NOMO-1 treated with DMSO at 0.1 percent for 48 hours (cell line): ENCODE measurements at regions not wholly inside any gene's neighbourhood (a gene's known extent, or its start where the extent isn't known, plus 50 kb on each side); places are given as distances from the start of the nearest gene placed in this dataset.
"Not testable (repeated sequence)": the region's sequence is repeated elsewhere in the genome, so short reads cannot be mapped to it uniquely, and the experiment has no call there.

ENCODE experiments used
- DNase-seq: peaks from one replicate; lab custom pipeline; 2025; ENCODE audit not compliant: unreplicated experiment; lab: John Stamatoyannopoulos, UW

DNA sequence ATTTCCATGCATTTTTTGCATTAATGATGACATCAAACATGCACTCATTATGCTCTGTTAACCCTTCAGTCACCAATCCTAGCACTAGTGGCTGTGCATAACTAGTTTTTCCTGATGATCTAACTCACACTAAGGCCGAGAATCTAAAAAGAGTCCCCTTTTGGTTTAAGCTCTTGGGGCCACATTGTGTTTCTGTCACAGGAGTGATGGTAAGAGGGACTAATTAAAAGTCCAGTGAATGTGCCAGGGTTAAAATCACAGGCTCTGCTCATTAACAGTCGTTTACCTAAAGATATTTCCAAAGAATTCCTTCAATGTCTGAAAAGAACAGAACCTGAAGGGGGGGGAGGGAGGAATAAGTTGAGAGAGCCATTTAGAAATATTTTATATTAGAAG is 359.0 kb upstream of the ANKRD30A start:
- DNase-seq = no peak

DNA sequence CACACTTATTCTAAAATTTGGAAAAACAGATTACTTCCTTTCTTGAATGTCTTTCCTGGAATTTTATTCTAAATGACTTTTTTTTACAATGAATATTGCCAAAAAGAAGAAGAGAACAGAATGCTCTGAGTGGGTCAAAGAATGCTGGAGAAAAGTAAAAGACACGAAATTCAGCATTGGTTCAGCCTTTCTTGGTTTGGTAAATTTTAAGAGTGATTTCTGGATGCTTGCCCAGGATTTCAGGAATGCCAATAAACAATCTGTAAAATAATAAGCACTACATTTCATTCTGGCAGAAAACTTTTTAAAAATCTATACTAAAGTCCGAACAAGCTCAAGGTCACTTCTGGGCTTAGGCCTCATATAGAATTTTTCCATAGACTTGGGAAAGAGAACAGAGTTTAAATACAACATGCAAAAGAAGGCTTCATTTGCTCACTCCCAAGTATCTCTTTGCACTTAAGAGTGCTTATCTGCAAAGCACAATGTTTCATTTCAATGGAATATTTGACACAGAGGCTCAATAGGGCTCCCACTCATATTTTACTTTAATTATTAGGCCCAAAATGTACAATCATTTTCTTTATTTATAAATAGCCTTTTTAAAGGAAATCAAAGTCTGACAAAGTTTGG is 359.5 kb upstream of the ANKRD30A start:
- no peak for DNase-seq

GRCh38 chr10:36764823-36765222 is 360.6 kb upstream of the ANKRD30A start:
- no peak for DNase-seq

DNA sequence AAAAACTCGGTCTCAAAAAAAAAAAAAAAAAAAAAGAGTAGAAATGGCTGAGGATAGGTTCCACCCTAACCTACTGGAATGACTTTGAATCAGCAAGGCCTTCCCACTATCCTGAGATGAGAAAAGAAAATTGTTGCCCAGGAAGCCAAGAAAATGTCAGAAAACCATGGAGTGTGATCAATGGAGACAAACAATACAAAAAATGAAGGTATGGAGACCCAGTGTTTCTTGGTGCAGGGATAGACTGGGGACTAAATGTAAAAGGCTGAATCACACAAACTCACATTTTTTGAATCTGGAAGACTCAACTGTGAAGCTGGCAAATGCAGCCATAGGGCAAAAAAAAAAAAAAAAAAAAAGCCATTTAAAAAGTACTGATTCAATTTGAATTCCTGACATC is 364.3 kb upstream of the ANKRD30A start:
- DNase-seq = no peak

- DNase-seq = no peak
These were observed 366.1 kb upstream of the ANKRD30A start for GRCh38 chr10:36759141-36759805.

GRCh38 chr10:36748128-36748871 is 377.1 kb upstream of the ANKRD30A start:
- DNase-seq = no peak

DNA sequence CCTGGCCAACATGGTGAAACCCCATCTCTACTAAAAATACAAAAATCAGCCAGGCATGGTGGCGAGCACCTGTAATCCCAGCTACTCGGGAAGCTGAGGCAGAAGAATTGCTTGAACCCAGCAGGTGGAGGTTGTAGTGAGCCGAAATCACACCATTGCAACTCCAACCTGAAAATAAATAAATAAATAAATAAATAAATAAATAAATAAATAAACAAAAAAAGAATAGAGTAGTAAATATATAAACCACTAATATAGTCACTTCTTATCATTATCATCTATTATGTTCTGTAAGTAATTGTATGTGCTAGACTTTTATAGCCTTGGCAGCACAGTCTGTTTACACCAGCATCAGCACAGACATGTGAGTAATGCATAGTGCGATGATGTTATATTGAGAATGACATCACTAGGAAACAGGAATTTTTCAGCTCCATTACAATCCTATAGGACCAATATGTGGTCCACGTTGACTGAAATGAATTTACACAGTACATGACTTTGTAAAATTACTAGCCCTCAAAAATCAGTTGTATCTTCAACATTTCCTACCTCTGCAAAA is 385.4 kb upstream of the ANKRD30A start:
- DNase-seq = no peak

DNA sequence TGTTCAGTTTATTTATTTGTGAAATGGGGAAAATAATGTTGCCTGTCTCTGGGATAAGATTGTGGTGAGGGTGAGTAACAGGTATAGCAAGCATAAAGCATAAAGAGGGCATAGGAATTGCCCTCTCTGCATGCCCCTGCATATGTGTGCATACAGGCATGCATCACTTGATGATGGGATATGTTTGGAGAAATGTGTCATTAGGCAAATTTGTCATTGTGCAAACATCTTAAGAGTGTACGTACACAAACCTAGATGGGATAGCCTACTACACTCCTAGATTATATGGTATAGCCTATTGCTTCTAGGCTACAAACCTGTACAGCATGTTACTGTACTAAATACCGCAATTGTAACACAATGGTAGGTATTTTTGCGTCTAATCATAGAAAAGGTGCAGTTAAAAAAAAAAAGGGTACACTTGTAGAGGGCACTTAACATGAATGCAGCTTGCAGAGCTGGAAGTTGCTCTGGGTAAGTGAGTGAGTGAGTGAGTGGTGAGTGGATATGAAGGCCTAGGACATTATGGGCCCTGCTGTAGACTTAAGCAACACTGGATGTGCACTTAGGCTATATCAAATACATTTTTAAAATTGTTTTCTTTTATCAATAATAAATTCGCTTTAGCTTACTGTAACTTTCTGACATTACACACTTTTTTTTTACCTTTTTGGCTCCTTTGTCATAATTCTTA is 386.5 kb upstream of the ANKRD30A start:
- DNase-seq = no peak

- DNase-seq = no peak
These were observed 389.1 kb upstream of the ANKRD30A start for GRCh38 chr10:36736311-36736710.

DNA sequence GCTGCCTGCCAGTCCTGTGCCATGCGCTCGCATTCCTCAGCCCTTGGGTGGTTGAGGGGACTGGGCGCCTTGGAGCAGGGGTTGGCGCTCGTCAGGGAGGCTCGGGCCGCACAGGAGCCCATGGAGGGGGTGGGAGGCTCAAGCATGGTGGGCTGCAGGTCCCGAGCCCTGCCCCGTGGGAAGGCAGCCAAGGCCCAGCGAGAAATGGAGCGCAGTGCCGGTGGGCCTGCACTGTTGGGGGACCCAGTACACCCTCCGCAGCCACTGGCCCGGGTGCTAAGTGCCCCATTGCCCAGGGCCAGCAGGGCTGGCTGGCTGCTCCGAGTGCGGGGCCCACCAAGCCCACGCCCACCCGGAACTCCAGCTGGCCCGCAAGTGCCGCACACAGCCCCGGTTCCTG is 390.8 kb upstream of the ANKRD30A start:
- DNase-seq = not testable (repeated sequence)

DNA sequence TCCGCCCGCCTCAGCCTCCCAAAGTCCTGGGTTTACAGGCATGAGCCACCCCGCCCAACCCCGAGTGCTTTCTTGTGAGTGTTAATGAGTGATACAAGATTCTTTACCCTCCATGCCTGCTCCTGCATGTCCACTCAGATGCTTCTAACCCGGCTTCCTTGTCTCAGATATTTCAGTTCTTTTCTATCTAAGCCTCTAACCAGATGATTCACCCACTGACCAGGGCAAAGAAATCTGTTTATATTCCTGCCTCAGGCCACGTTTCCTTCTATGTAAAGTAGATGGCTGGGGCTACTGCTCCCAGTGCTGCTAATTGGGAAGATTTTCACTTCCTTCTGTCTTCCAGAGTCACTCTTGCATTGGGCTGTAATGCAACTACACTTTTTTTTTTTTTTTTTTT is 395.1 kb upstream of the ANKRD30A start:
- no peak for DNase-seq

GRCh38 chr10:36728626-36729025 is 396.8 kb upstream of the ANKRD30A start:
- no peak for DNase-seq

DNA sequence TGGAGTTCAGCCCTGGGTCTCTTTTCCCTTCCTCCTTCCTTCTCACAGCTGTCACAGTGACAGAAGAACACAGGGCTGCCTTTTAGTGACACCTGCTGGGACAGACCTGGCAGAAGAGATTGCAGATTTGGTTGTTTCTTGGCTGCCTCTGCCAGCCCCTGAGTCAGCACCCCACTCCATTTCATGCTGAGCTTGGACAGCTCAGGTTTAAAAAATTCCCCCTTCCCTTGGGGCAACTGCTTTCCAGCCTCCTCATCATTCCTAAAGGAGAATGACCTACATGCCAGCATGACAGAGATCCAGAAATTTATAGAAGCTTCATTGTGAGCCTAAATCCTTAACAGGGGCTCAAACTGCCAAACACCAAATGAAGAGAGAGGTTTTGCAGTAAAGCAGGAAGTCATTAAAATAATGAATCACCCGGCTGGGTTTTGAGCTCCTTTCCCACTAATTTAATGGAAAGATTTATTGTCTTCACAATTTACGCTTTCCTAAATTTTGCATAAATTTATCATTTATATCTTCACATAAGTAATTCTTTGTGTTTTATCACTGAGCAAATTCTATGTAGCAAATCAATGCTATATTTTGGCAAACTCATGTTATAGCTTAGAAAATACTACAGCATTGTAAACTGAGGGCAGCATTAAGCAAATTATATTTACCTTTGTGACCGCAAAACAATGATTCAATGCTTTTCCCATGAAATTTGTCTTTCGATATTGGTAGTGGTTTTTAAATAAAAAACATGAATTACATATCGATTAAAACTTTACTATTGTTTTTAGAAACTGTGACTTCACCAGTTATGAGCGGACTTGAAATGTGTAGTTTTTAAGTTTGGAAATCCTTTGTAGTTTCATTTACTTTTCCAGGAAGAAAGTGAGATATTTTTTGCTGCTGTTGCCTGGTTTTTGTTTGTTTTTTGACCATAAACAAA is 399.5 kb upstream of the ANKRD30A start:
- no peak for DNase-seq

GRCh38 chr10:36722777-36723176 is 402.6 kb upstream of the ANKRD30A start:
- DNase-seq = no peak

DNA sequence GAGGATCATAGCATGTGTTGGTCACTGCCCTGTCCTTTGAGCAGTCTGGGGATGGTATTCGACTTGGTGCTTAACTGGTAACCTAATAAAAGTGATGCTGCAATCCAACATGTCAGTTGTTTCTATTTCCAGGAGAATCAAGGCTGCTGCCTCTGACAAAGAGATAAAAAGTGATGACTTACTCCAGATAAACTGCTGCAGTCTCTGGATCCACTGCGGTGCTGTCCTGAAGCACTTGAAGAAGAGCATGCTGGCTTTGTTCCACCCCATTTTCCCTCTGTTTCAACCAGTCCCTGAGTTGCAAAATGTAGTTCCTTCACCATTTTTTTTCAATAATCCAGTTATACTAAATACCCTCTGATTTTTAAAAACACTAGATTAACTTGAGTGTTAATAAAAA is 403.5 kb upstream of the ANKRD30A start:
- DNase-seq = no peak

GRCh38 chr10:36720895-36721294 is 404.5 kb upstream of the ANKRD30A start:
- DNase-seq = no peak

- DNase-seq = no peak
These were observed 408.3 kb upstream of the ANKRD30A start for GRCh38 chr10:36717118-36717517.

DNA sequence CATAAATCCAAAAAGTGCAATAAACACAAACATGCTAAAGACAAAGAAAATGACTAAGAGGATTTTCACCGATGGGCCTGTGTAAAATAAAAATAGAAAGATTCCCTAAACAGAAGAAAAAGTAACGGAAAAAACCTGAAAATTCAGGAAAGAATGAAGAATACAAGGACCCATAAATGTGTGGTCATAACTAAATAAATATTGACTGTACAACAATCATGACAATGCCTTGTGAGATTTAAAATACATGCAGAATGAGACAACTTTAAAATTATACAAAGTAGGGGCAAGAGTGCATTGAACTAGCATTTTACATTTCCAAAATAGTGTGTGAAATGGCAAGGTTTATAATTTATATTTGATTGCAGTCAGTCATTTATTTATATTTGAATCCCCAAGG is 409.1 kb upstream of the ANKRD30A start:
- no peak for DNase-seq

DNA sequence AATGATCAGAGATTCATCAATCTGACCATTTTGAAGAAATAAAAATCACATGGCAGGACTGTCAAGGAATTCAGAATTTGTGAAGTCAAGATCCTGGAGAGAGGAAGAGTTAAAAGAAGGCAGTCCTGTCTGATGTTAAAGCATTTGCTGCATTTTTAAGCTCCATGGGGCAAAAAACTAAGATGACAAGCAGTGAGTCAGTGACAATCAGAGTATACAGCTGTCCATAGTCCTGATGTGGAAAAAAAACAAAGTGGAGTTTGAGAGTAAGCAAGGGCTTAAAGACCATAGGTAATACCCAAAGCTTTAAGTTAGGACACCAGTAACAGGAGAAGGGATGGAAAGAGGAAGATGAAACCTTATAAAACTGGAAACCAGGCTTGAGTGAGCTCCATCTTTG is 412.7 kb upstream of the ANKRD30A start:
- DNase-seq = no peak

GRCh38 chr10:36711361-36711760 is 414.0 kb upstream of the ANKRD30A start:
- DNase-seq = no peak
